C4-2B (cell line): ENCODE measurements at regions not wholly inside any gene's neighbourhood (a gene's known extent, or its start where the extent isn't known, plus 50 kb on each side); places are given as distances from the start of the nearest gene placed in this dataset.

Experiments used
- H3K27ac ChIP-seq: fragments of 450-650 bp; 2 replicates; pipeline ENCODE4 v1.5.1; 2017
- ZFX ChIP-seq: fragments of 450-650 bp; IDR thresholded peaks from 2 replicates; pipeline ENCODE4 v1.6.1; 2017
- TF ChIP-seq, protein P1 (sequence below): fragments of 450-650 bp; conservative IDR thresholded peaks from 2 replicates; pipeline ENCODE4 v1.5.1; 2017; ENCODE audit warnings: mild to moderate bottlenecking

DNA sequence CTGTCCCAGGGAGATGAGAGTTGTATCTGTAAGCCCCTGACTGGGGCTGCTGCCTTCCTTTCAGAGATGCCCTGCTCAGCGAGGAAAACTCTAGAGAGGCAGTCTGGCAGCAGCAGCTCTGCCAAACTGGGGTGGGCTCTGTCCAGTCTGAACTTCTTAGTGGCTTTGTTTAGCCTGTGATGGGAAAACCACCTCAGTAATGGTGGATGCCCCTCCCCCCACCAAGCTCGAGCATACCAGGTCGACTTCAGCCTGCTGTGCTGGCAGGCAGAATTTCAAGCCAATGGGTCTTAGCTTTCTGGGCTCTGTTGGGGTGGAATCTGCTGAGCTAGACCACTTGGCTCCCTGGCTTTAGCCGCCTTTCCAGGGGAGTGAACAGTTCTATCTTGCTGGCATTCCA is 218.3 kb downstream of the TUSC7 start:
- no peak overlapping the region for H3K27ac ChIP-seq

DNA sequence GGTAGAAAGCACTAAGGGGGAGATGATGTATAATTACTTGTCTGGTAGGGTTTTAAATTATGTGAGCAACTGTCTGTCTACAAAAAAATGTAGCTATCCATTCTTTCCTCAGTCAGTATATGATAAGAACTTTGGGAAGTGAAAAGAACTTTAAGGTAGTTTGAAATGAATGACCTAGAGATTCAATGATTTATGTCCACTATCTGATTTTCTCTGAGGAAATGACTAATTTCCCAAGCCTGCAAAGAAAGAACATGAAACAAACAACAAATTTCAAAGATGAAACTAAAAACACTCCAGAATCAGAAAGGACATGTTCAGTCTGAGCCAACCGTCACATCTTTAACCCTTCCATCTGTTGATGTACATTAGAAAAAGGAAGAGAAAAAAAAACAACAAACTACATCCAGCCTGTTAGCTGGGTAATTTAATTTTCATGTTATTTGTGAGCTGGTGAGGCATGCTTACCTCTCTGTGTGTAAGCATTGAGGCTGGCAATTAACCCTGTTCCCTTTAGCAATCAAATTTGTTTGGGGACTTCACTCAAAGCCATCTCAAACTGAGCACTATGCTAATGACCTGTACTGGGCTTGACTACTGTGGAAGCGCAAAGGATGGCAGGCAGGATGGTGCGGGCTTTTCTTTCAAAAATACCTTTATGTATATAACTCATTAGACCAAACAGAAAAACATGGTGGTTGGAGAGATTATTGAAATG is 220.1 kb downstream of the TUSC7 start:
- no peak for TF ChIP-seq ZFX
- TF ChIP-seq, protein P1, sequence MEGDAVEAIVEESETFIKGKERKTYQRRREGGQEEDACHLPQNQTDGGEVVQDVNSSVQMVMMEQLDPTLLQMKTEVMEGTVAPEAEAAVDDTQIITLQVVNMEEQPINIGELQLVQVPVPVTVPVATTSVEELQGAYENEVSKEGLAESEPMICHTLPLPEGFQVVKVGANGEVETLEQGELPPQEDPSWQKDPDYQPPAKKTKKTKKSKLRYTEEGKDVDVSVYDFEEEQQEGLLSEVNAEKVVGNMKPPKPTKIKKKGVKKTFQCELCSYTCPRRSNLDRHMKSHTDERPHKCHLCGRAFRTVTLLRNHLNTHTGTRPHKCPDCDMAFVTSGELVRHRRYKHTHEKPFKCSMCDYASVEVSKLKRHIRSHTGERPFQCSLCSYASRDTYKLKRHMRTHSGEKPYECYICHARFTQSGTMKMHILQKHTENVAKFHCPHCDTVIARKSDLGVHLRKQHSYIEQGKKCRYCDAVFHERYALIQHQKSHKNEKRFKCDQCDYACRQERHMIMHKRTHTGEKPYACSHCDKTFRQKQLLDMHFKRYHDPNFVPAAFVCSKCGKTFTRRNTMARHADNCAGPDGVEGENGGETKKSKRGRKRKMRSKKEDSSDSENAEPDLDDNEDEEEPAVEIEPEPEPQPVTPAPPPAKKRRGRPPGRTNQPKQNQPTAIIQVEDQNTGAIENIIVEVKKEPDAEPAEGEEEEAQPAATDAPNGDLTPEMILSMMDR, result no peak
- no peak overlapping the region for H3K27ac ChIP-seq

More for the DNA sequence above, 218.3 kb downstream of the TUSC7 start:
- TF ChIP-seq, protein P1, result no peak
- no peak for TF ChIP-seq ZFX

DNA sequence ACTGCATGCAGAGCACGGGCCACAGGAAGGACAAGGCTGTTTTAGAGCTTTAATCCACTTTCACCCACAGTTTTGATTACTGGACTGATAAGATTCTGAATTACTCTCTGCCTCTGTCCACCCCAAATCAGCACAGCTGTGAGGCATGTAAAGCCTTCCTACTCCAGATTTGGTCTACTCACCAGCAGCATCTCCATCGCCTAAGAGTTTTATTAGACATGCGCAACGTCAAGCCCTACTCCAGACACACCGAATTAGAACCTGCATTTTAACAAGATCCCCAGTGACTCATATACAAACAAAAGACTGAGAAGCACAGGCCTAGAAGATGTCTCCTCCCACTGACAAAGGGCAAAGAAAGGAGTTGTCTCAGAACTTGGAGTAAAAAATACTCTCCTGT is 221.2 kb downstream of the TUSC7 start:
- no peak for TF ChIP-seq ZFX
- TF ChIP-seq, protein P1, result no peak
- no peak overlapping the region for H3K27ac ChIP-seq

DNA sequence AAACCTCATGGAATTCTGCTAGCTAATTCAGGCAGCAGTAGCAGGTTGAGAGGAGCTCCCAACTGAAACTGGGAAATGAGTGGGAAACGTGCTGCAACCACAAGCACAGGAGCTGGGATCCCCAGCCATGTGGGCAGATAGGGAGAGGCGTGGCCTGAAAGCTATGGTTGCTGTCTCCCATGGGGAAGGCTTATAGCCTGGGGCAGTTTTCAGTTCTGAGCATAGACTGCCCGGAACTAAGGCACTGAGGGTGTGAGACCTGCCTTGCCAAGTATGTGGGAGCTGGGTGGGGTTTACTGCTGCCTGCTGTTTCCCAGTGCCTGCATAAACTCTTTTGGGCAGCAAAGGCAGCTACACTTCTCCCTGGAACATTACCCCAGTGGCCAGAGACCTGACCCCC is 229.5 kb downstream of the TUSC7 start:
- no peak overlapping the region for H3K27ac ChIP-seq
- TF ChIP-seq, protein P1, result no peak
- no peak for TF ChIP-seq ZFX

DNA sequence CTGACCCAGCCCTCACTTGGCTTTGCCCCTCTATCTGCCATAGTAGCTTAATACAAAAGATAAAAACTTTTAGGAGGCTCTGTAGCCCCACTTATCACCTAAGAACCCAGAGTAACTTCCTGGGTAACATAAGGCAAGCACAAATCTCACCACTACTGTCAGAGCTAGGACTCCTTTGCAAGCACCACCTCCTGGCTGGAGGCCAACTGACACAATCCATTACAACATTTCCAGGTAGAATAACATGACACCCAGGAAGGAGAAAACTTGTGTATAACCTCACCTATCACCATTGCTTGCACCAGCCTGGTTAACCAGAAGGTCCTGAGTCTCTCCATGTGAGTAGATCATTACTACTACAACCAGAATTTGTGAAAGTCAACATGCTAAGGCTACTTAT is 230.0 kb downstream of the TUSC7 start:
- TF ChIP-seq, protein P1, result no peak
- TF ChIP-seq ZFX, result no peak
- H3K27ac ChIP-seq, result no peak overlapping the region

DNA sequence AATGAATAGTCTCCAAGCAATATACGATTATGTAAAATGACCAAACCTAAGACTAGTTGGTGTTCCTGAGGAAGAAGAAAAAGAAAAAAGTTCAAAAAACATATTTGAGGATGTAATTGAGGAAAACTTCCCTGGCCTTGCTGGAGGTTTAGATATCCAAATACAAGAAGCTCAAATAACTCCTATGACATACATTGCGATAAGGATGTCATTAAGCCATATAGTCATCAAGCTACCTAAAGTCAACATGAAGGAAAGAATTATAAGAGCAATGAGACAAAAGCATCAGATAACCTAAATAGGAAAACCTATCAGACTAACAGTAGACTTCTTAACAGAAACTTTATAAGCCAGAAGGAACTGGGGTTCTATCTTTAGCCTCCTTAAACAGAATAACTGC is 231.1 kb downstream of the TUSC7 start:
- TF ChIP-seq, protein P1, result no peak
- no peak for TF ChIP-seq ZFX
- no peak overlapping the region for H3K27ac ChIP-seq

DNA sequence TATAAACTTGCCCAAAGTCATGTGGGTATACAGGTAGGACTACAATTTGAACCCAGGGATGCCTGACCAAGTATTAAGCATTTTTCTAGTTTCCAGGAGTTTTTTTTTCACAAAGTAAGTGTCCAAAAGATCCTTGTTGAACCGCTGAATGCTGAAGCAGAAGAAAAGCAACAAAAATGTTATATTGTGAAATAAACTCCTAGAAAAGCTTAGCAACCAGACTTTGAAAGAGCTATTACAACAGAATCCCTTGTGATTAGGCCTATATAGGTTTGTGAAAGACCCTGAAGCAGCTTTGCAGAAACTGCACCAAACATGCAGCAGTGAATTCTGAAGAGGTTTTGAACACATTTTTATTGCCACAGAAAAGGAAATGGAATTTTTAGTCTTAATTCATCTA is 236.8 kb downstream of the TUSC7 start:
- no peak overlapping the region for H3K27ac ChIP-seq
- TF ChIP-seq, protein P1, result no peak
